Adrenal gland (tissue), 5 donors: ENCODE measurements at regions not wholly inside any gene's neighbourhood (a gene's known extent, or its start where the extent isn't known, plus 50 kb on each side); places are given as distances from the start of the nearest gene placed in this dataset.

Experiments
- POLR2A ChIP-seq, 2 donors: fragments of 450-650 bp; IDR thresholded peaks; one replicate each; pipeline ENCODE4 v1.6.1; 2017; ENCODE audit warnings: antibody characterized with exemption in 2 of 2, mild to moderate bottlenecking in 2 of 2, moderate library complexity in 1 of 2
- TF ChIP-seq, protein P1 (sequence below), 6 experiments: fragments of 450-650 bp in 4 of 6; fragments of 200-600 bp in 2 of 6; sonication (generic) in 1 of 6; IDR thresholded peaks; 1 replicate in 5 of 6; 2 replicates in 1 of 6; pipeline versions ENCODE4 v1.5.1 to v1.8.0; 2016 to 2021; ENCODE audit warnings: antibody characterized with exemption in 6 of 6, mild to moderate bottlenecking in 2 of 6, moderate library complexity in 1 of 6
- donor health status: DM: no; HTN: no; CAD: no.

DNA sequence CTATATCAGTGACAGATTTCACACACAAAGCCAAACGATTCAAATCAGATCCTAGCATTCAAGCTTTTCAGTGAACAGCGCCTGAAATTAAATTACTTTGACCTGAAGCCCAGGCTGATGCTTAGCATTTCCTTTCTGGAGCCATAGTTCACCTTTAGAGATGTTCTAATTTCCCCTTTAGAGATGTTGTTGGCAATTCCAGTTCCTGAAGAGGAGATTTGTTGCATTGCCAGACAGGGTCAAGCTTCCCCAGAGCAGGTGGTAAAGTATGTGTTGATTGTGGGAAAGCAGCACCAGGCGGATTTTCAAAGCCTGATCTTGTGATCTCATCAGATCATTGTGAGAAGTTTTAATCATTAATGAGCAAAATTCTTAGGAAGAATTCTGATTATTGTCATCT lies 609.8 kb upstream of the KLF12 start:
- TF ChIP-seq, protein P1, sequence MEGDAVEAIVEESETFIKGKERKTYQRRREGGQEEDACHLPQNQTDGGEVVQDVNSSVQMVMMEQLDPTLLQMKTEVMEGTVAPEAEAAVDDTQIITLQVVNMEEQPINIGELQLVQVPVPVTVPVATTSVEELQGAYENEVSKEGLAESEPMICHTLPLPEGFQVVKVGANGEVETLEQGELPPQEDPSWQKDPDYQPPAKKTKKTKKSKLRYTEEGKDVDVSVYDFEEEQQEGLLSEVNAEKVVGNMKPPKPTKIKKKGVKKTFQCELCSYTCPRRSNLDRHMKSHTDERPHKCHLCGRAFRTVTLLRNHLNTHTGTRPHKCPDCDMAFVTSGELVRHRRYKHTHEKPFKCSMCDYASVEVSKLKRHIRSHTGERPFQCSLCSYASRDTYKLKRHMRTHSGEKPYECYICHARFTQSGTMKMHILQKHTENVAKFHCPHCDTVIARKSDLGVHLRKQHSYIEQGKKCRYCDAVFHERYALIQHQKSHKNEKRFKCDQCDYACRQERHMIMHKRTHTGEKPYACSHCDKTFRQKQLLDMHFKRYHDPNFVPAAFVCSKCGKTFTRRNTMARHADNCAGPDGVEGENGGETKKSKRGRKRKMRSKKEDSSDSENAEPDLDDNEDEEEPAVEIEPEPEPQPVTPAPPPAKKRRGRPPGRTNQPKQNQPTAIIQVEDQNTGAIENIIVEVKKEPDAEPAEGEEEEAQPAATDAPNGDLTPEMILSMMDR (IDR thresholded peaks at IDR 0.05), result no peak
- no peak for TF ChIP-seq POLR2A (IDR thresholded peaks at IDR 0.05)
